NT2/D1 (cell line): ENCODE measurements at regions not wholly inside any gene's neighbourhood (a gene's known extent, or its start where the extent isn't known, plus 50 kb on each side); places are given as distances from the start of the nearest gene placed in this dataset.
A peak's percentile ranks its signal among the peaks of the same experiment; 100 is the strongest.
"Not testable (repeated sequence)": the region's sequence is repeated elsewhere in the genome, so short reads cannot be mapped to it uniquely, and the experiment has no call there.

Experiments used
- DNase-seq: peaks from one replicate; pipeline ENCODE4 v3.0.0-alpha.2; 2011; ENCODE audit warnings: low read depth, low spot score
- H3K27me3 ChIP-seq: 2 replicates; pipeline ENCODE4 v1.6.0; 2011; ENCODE audit warnings: mild to moderate bottlenecking; ENCODE audit not compliant: insufficient read length, insufficient read depth
- H3K36me3 ChIP-seq: 2 replicates; pipeline ENCODE4 v1.6.1; 2011; ENCODE audit warnings: mild to moderate bottlenecking, low read length, mixed read lengths; ENCODE audit not compliant: insufficient read depth, insufficient read length
- H3K4me1 ChIP-seq: 2 replicates; pipeline ENCODE4 v1.5.1; 2011; ENCODE audit not compliant: insufficient read depth, insufficient read length
- H3K4me3 ChIP-seq: 2 replicates; pipeline ENCODE4 v1.5.1; 2011; ENCODE audit warnings: low read depth; ENCODE audit not compliant: insufficient read length
- H3K9ac ChIP-seq: 2 replicates; pipeline ENCODE4 v1.6.0; 2011; ENCODE audit warnings: low read depth; ENCODE audit not compliant: insufficient read length
- H3K9me3 ChIP-seq: 2 replicates; pipeline ENCODE4 v1.5.1; 2011; ENCODE audit warnings: mild to moderate bottlenecking, low read length; ENCODE audit not compliant: insufficient read depth
- SUZ12 ChIP-seq: IDR thresholded peaks from 2 replicates; pipeline ENCODE4 v1.6.1; 2011; ENCODE audit not compliant: insufficient read length, insufficient read depth; ENCODE audit errors: extremely low read depth
- YY1 ChIP-seq: IDR thresholded peaks from 2 replicates; pipeline ENCODE4 v1.6.1; 2011; ENCODE audit not compliant: insufficient read length, insufficient read depth
- ZNF274 ChIP-seq: IDR thresholded peaks from 2 replicates; pipeline ENCODE4 v1.6.1; 2011; ENCODE audit warnings: mild to moderate bottlenecking, low read depth, low read length

- Histone ChIP-seq H3K9me3 (no peaks in the 10 kb centered on the region), H3K36me3 (no peaks in the 10 kb centered on the region), H3K4me3 (no peak overlapping the region), H3K27me3 (no peaks in the 10 kb centered on the region), H3K4me1 (no peaks in the 10 kb centered on the region), H3K9ac (no peak overlapping the region)
- DNase-seq: no peak
- TF ChIP-seq YY1 (no peak), SUZ12 (no peak), ZNF274 (no peak)
Measured at GRCh38 chr1:104121271-104121670, 371.6 kb downstream of the AMY1C start.

- H3K4me3 ChIP-seq: no peak overlapping the region
- H3K9ac ChIP-seq: no peak overlapping the region
- H3K36me3 ChIP-seq: no peaks in the 10 kb centered on the region
- no peaks in the 10 kb centered on the region for H3K27me3 ChIP-seq
- DNase-seq: no peak
- no peaks in the 10 kb centered on the region for H3K9me3 ChIP-seq
- H3K4me1 ChIP-seq: no peaks in the 10 kb centered on the region
- no peak for TF ChIP-seq SUZ12
- TF ChIP-seq YY1: no peak
- TF ChIP-seq ZNF274: no peak
Measured at GRCh38 chr1:104125266-104125665, 375.6 kb downstream of the AMY1C start.

- Histone ChIP-seq H3K4me1 (no peaks in the 10 kb centered on the region), H3K36me3 (no peaks in the 10 kb centered on the region), H3K9ac (no peak overlapping the region), H3K9me3 (no peaks in the 10 kb centered on the region), H3K27me3 (no peaks in the 10 kb centered on the region), H3K4me3 (no peak overlapping the region)
- DNase-seq: no peak
- TF ChIP-seq YY1 (no peak), SUZ12 (no peak), ZNF274 (no peak)
Measured at GRCh38 chr1:104125970-104126369, 376.3 kb downstream of the AMY1C start.

GRCh38 chr1:104132382-104132973 is 382.8 kb downstream of the AMY1C start:
- H3K9ac ChIP-seq: no peak overlapping the region

GRCh38 chr1:104135036-104135435 is 385.3 kb downstream of the AMY1C start:
- H3K9me3 ChIP-seq: peaks cover 19% of the 10 kb centered on the region
- H3K9ac ChIP-seq, H3K36me3 ChIP-seq, H3K27me3 ChIP-seq, H3K4me1 ChIP-seq, DNase-seq, H3K4me3 ChIP-seq: not testable (repeated sequence)

More at GRCh38 chr1:104132382-104132973, 382.8 kb downstream of the AMY1C start:
- Histone ChIP-seq H3K27me3 (no peaks in the 10 kb centered on the region), H3K4me1 (no peaks in the 10 kb centered on the region), H3K4me3 (no peak overlapping the region), H3K36me3 (no peaks in the 10 kb centered on the region), H3K9me3 (peaks cover 19% of the 10 kb centered on the region)
- TF ChIP-seq YY1 (no peak), ZNF274 (no peak), SUZ12 (no peak)
- peak; percentile 32 for DNase-seq

GRCh38 chr1:104136621-104137020 is 386.9 kb downstream of the AMY1C start:
- Histone ChIP-seq H3K27me3 (no peaks in the 10 kb centered on the region), H3K36me3 (no peaks in the 10 kb centered on the region), H3K4me3 (no peak overlapping the region), H3K9ac (no peak overlapping the region), H3K9me3 (peaks cover 19% of the 10 kb centered on the region), H3K4me1 (no peaks in the 10 kb centered on the region)
- no peak for TF ChIP-seq ZNF274
- no peak for TF ChIP-seq YY1
- no peak for TF ChIP-seq SUZ12
- no peak for DNase-seq

GRCh38 chr1:104156738-104157137 is 407.0 kb downstream of the AMY1C start:
- TF ChIP-seq SUZ12 (no peak), YY1 (no peak), ZNF274 (no peak)
- Histone ChIP-seq H3K9ac (no peak overlapping the region), H3K4me1 (no peaks in the 10 kb centered on the region), H3K9me3 (0 out of 2 replicates have a peak, but pooled peaks cover 6% of the 10 kb centered on the region), H3K4me3 (no peak overlapping the region), H3K36me3 (no peaks in the 10 kb centered on the region), H3K27me3 (no peaks in the 10 kb centered on the region)
- DNase-seq: no peak

- Histone ChIP-seq H3K27me3 (no peaks in the 10 kb centered on the region), H3K9ac (no peak overlapping the region)
- no peak for DNase-seq
Measured at GRCh38 chr1:104163912-104164476, 414.3 kb downstream of the AMY1C start.

More at GRCh38 chr1:104163912-104164476, 414.3 kb downstream of the AMY1C start:
- Histone ChIP-seq H3K4me1 (no peaks in the 10 kb centered on the region), H3K9me3 (no peaks in the 10 kb centered on the region), H3K4me3 (no peak overlapping the region), H3K36me3 (no peaks in the 10 kb centered on the region)
- no peak for TF ChIP-seq YY1
- no peak for TF ChIP-seq ZNF274
- no peak for TF ChIP-seq SUZ12
